Kidney epithelial cell (primary cell): ENCODE measurements at regions not wholly inside any gene's neighbourhood (a gene's known extent, or its start where the extent isn't known, plus 50 kb on each side); places are given as distances from the start of the nearest gene placed in this dataset.

Source experiments
- DNase-seq: peaks from one replicate; pipeline ENCODE4 v3.0.0-alpha.2; 2010; ENCODE audit warnings: low read depth
- H3K27me3 ChIP-seq: 2 replicates; pipeline ENCODE4 v1.6.0; 2011; ENCODE audit warnings: low read length; ENCODE audit not compliant: control insufficient read depth, insufficient read depth
- H3K36me3 ChIP-seq: 2 replicates; pipeline ENCODE4 v1.5.1; 2011; ENCODE audit warnings: low read length; ENCODE audit not compliant: control insufficient read depth, insufficient read depth
- H3K4me3 ChIP-seq: 2 replicates; pipeline ENCODE4 v1.5.1; 2011; ENCODE audit warnings: low read depth, mild to moderate bottlenecking, control low read depth, low read length
- TF ChIP-seq, protein P1 (sequence below): IDR thresholded peaks from 2 replicates; pipeline ENCODE4 v1.5.1; 2011; ENCODE audit warnings: mild to moderate bottlenecking, moderate library complexity, low read length, control low read depth, inconsistent platforms; ENCODE audit not compliant: insufficient read depth, poor library complexity, severe bottlenecking

DNA sequence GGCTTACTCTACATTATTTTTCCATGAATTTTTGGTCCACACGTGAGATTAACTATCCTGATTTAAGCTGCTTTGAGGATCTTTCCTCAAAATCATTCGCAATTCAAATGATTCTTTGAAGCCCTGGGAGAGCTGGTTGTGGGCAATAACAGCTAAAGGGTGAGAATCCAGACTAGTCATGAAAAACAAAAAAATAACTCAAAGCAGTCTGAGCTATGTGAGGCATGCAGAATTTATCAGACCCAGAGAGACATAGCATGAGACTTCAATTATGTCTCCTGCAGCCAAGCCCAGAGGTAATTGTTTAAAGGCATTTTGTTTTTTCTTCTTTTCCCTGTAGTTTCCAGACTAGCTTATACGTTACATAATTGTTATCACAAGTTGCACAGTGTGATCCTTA is 517.3 kb upstream of the PTCHD4 start:
- H3K27me3 ChIP-seq: no peaks in the 10 kb centered on the region
- no peak for DNase-seq
- no peaks in the 10 kb centered on the region for H3K36me3 ChIP-seq
- TF ChIP-seq, protein P1, sequence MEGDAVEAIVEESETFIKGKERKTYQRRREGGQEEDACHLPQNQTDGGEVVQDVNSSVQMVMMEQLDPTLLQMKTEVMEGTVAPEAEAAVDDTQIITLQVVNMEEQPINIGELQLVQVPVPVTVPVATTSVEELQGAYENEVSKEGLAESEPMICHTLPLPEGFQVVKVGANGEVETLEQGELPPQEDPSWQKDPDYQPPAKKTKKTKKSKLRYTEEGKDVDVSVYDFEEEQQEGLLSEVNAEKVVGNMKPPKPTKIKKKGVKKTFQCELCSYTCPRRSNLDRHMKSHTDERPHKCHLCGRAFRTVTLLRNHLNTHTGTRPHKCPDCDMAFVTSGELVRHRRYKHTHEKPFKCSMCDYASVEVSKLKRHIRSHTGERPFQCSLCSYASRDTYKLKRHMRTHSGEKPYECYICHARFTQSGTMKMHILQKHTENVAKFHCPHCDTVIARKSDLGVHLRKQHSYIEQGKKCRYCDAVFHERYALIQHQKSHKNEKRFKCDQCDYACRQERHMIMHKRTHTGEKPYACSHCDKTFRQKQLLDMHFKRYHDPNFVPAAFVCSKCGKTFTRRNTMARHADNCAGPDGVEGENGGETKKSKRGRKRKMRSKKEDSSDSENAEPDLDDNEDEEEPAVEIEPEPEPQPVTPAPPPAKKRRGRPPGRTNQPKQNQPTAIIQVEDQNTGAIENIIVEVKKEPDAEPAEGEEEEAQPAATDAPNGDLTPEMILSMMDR: no peak
- no peak overlapping the region for H3K4me3 ChIP-seq

GRCh38 chr6:48626421-48626820 is 515.4 kb upstream of the PTCHD4 start:
- no peak for DNase-seq
- Histone ChIP-seq H3K36me3 (no peaks in the 10 kb centered on the region), H3K27me3 (no peaks in the 10 kb centered on the region), H3K4me3 (no peak overlapping the region)
- TF ChIP-seq, protein P1: no peak

- H3K27me3 ChIP-seq: no peaks in the 10 kb centered on the region
- no peak overlapping the region for H3K4me3 ChIP-seq
- TF ChIP-seq, protein P1: no peak
- DNase-seq: no peak
- no peaks in the 10 kb centered on the region for H3K36me3 ChIP-seq
Observed at GRCh38 chr6:48624631-48625030, 513.6 kb upstream of the PTCHD4 start.

GRCh38 chr6:48619771-48620170 is 508.8 kb upstream of the PTCHD4 start:
- H3K36me3 ChIP-seq: no peaks in the 10 kb centered on the region
- H3K4me3 ChIP-seq: no peak overlapping the region
- no peaks in the 10 kb centered on the region for H3K27me3 ChIP-seq
- DNase-seq: no peak
- TF ChIP-seq, protein P1: no peak

DNA sequence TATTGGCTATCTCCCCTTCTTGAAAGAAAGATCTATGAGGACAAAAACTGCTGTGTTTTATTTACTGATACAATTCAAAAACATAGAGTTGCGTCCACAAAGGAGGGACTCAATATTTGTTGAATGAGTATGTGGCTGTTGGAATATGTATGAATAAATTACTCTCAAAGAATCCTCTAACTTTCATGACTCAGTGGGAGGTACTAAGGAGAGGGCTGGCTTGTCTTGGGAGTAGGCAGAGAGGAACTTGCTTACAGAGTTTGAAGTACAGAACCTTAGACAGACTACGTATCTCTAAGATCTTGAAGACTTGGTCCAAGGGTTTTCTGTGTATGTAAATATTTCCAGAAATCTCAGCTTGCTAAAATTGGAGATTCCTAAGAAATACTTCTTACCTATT is 504.0 kb upstream of the PTCHD4 start:
- TF ChIP-seq, protein P1: no peak
- DNase-seq: no peak
- Histone ChIP-seq H3K27me3 (no peaks in the 10 kb centered on the region), H3K36me3 (no peaks in the 10 kb centered on the region), H3K4me3 (no peak overlapping the region)

- Histone ChIP-seq H3K36me3 (no peaks in the 10 kb centered on the region), H3K27me3 (no peaks in the 10 kb centered on the region), H3K4me3 (no peak overlapping the region)
- no peak for DNase-seq
- TF ChIP-seq, protein P1: no peak
Observed at GRCh38 chr6:48614326-48614725, 503.3 kb upstream of the PTCHD4 start.
